ENCODE measurements at regions not wholly inside any gene's neighbourhood (a gene's known extent, or its start where the extent isn't known, plus 50 kb on each side); places are given as distances from the start of the nearest gene placed in this dataset.

DNA sequence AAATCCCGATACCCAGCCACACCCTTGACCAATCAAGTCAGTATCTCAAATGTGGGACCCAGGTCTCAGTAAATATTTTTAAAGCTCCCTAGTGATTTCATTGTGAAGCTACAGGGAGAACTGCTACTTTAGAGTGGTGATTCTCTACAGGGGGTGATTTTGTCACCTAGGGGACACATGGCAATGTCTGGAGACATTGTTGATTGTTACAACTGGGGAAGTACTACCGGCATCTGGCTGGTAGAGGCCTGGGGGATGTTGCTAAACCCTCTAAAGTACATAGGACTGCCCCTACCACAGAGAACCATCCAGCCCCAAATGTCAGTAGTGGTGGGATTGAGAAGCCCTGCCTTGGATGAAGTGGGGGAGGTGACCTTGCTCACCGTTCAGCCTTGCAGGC is 152.9 kb downstream of the RPS24 start:
- no peak for DNase-seq (ENCODE audit: low read depth)

DNA sequence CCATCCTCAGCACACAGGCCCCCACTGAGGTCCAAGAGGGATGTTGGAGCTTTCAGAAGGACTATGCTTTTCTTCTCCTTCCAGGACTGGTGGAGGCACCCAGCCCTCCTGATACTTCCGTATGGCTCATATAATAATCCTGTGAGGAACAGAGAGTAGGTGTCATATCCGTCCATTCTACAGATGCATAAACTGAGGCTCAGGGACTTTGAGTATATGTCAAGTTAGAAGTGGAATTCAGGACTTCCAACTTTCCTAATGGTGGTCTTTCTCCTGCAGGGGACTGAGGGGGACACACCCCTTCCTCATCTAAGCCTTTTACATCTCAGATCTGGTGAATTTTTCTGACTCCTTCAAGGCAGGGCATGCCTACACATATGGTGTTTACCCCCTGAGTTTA is 153.7 kb downstream of the RPS24 start:
- no peak for DNase-seq (ENCODE audit: low read depth)

- no peak for DNase-seq (ENCODE audit: low read depth)
Measured at GRCh38 chr10:78188446-78188845, 154.8 kb downstream of the RPS24 start.

DNA sequence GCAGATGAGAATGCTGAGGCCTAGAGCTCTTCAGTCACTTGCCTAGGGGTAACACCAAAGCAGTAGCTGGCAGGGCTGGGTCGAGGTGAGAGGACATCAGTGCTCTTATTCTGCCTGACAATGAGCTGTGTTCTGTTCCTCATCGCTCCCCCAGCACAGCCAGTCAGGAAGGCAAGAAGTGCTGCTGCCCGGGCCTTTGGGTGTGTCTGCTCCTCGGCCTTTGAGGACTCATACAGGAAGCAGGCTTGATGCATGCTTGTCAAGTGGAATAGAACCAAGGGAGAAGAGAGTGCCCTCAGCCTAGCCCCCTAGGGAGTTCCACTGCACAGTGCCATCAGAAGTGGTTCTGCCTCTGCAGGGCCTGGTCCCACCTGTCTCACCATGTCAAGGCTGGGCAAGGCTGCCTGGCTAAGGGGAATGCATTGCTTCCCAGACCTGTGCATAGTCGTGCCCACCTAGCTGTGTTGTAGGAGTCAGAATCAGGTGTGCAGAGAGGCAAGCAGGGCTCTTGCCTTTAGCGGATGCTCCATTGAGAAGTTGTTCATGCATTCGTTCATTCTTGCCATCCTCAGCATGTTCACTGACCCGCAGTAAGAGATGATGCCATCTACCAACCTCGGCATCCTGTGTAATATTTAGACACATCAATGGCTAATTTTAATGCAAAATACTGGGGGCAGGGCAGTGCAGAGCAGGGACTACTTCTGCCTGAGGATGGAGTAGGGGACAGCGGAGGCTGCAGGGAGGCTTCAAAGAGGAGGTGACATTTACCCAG is 156.6 kb downstream of the RPS24 start:
- no peak for DNase-seq (ENCODE audit: low read depth)

GRCh38 chr10:78191301-78191700 is 157.6 kb downstream of the RPS24 start:
- DNase-seq (ENCODE audit: low read depth) = no peak

DNA sequence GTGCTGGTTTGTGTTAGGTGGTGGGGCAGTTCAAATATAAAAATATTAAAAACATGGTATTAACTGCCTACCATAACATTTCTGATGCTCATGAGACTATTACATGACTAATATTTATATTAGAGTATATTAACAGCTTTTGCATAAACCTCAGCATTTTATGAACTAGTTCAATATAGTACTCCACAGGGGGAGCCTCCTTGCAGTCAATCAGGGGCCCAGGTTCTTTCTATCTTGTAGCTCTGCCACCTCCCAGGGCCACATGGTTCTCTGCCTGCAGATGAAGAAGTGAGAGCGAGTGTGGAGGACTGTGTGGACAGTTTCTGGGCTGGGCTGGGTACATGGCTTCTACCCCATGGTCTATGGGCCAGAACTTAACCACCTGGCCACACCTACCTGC is 159.5 kb downstream of the RPS24 start:
- DNase-seq (ENCODE audit: low read depth) = no peak

GRCh38 chr10:78194050-78194449 is 160.4 kb downstream of the RPS24 start:
- no peak for DNase-seq (ENCODE audit: low read depth)

DNA sequence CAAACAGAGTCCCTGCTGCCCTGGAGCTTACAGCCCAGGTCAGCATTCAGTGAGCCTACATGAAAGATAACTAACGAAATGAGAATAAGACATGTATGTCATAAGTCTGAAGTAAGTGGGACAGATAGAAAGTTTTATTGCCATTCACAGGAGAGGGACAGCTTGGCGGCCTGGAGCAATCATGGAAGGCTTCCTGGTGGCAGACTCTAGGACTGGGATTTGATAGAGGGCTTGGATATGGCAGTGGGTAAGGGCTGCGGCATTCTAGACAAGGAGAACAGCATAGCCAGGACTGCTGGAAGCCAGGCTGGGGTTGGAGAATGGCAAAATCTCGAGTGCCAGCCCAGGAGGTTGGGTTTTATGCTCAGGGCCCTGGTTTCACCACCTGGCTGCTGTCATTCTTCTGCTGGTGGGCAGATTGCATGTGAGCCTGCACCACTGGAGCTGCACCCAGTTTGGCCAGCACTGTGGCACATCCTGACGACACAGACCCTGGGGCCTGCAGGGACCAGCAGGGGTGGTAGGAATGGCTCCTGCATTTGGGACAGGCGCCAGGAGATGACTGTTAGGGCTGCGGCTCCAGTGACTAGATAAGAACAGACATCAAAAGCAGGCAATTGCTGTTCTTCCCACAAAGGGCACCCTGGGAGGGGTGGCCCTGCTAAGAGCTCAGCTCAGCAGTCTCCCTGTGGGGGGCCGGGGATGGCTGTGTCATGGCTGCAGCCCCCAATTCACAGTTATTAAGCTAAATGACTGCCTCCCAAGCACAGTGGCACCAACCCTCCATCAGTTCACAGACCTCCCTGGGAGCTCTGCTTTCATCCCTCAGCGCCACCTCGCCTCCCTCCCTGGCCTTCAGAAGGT is 161.1 kb downstream of the RPS24 start:
- DNase-seq (ENCODE audit: low read depth) = no peak

DNA sequence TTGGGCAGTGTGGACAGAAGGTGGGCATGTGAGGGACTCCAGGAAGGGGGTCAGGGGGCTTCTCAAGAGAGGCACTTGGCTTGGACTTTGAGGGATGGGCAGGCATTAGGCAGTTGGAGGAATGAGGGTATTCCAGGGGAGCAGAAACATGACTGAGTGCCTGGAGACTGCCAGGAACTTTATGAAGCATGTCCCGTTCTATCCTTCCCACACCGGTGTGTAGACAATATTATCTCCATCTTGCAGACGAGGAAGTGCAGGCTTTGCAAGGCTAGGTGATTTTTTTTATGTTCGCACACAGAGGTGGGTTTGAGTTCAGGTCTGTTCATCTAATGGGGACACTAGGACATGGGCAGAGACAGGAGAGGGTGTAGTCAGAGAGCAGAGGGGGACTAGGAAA is 162.7 kb downstream of the RPS24 start:
- no peak for DNase-seq (ENCODE audit: low read depth)

GRCh38 chr10:78196964-78197363 is 163.3 kb downstream of the RPS24 start:
- DNase-seq (ENCODE audit: low read depth) = no peak

DNA sequence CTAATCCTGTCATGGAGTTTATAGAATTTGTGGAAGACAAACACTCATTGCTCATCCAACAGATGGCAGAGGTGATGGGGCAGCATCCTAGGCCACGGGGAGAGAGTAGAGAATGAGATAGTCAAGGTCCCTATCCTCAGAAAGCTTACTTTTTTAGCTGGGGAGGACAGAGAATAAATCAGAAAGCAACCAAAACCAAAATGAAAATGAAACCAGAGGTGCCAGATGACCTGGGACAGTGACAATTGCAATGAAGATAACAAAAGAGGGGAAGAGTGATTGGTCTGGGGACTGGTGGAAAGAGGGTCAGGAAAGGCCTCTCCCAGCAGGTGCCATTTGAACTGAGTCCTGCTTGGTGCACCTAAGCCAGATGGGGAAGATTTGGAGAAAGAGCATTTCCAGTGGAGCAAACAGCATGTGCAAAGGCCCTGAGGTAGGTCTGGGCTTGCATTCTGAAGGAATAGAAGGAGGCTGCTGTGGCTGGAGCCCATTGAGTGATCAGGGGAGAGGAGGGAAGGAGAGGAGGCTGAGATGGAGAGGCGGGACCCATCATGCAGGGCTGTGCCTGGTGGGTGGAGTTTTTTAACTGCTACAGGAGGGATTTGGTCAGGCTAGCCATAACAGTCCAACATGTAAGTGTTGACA is 164.1 kb downstream of the RPS24 start:
- DNase-seq (ENCODE audit: low read depth) = no peak

DNA sequence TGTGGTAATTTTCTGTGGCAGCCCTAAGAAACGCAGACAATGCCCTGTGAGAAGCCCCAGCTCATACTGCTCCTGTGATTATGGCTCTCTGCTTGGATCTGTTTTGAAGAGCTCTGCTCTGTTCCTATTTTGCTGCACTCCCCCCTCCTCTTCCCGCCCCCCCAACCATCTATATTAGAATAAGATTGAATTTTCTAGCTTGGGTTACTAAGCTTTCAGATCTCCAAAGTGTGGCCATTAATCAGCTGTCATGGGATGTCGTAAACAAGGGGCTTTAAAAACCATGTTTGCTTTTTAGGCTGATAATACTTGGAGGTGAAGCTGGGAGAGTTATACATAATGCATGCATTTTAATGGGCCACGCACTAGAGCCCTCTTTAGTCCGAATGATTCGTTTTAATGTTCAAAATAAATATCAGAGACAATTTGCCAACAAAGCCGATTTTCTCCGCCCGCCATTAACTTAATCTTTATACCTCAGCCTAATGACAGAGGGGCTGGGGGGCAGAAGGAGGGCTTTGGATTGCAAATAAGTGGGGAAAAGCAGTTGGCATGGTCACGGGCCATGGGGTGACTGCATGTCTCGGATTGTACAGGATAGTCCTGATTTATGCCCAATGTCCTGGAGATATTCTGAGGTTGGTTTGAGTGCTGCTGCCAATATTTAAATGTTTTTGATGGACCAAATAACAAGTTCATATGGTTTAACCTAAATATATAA is 165.5 kb downstream of the RPS24 start:
- DNase-seq (ENCODE audit: low read depth) = no peak

GRCh38 chr10:78199759-78200158 is 166.1 kb downstream of the RPS24 start:
- DNase-seq (ENCODE audit: low read depth) = no peak

DNA sequence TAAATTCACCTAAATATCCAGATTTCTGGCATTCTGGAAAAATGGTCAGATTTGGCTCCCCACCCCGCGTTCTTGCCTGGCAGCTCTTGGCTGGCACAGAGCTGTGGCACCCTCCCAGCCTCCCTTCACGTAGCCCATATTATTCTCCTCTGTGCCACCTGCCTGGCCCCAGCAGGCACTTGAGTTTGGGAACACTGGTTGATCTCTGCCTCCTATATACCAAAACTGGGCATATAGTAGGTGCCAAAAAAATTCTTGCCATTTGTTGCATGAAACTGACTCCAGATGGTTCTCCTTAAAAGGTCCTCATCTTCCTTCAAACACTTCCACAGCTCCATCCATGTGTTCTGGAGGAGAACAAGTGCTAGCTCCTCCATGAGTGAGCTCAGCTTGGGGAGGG is 167.0 kb downstream of the RPS24 start:
- DNase-seq (ENCODE audit: low read depth) = no peak

DNA sequence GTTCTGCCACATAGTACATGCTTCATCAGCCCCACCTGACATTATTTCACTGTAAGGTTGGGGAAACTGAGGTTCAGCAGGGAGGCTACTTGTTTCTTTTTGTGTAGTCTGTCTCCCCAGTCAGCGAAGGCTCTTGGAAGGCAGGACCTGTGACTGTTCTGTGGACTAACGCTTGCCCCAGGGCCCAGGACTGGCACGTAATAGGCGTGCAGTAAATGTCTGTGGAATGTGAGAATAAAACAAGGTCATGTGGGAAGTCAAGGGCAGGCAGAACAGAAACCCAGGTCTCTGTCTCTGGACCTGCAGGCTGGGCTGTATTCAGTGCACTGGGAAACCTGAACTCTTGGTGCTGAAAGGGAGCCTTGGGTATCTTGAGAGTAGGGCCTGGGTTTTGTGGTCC is 168.7 kb downstream of the RPS24 start:
- no peak for DNase-seq (ENCODE audit: low read depth)

GRCh38 chr10:78203915-78204818 is 170.5 kb downstream of the RPS24 start:
- no peak for DNase-seq (ENCODE audit: low read depth)

- DNase-seq (ENCODE audit: low read depth) = no peak
Measured at GRCh38 chr10:78205457-78206016, 171.9 kb downstream of the RPS24 start.

GRCh38 chr10:78207216-78207615 is 173.6 kb downstream of the RPS24 start:
- DNase-seq (ENCODE audit: low read depth) = no peak

DNA sequence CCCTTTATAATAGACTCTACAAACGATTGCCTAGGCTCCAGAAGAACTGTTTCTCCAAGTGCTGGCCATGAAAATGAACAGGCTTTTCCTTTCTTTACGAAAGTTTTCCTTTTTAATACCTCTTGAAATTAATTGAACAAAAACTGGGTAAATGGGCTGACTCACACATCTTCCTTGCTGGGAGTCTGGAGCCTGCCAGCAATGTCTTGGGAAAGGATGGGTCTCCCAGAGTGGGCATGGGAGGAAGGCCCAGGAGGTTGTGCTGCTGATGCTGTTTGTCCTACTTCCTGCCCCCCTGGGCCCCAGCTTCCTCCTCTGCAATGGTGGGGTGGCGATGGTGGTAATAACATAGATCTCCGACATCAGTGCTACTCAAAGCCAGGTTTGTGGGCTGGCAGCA is 174.1 kb downstream of the RPS24 start:
- no peak for DNase-seq (ENCODE audit: low read depth)

- no peak for DNase-seq (ENCODE audit: low read depth)
Measured at GRCh38 chr10:78209970-78210369, 176.3 kb downstream of the RPS24 start.

GRCh38 chr10:78210548-78210947 is 176.9 kb downstream of the RPS24 start:
- no peak for DNase-seq (ENCODE audit: low read depth)

Data from stimulated activated CD4-positive, alpha-beta T cell treated with anti-CD3 and anti-CD28 coated beads, Interleukin-2, amount 100 ng/mL, for 4 hours (primary cell).